ENCODE measurements at regions not wholly inside any gene's neighbourhood (a gene's known extent, or its start where the extent isn't known, plus 50 kb on each side); places are given as distances from the start of the nearest gene placed in this dataset.

- TF ChIP-seq CTCF (conservative IDR thresholded peaks at IDR 0.05; ENCODE audit: low read depth, low read length) = no peak
- no peak for TF ChIP-seq EZH2 (IDR thresholded peaks at IDR 0.05; ENCODE audit: low read length, unreplicated experiment)
These were observed 152.6 kb upstream of the EPHA3 start for GRCh38 chr3:88954853-88955252.

All from PC-3 (cell line).